HCT116 (cell line): ENCODE measurements at regions not wholly inside any gene's neighbourhood (a gene's known extent, or its start where the extent isn't known, plus 50 kb on each side); places are given as distances from the start of the nearest gene placed in this dataset.

Experiments used
- ATAC-seq: fragments of 200-7000 bp; cut with Tn5 transposase; 2 replicates; pipeline ENCODE4 v1.9.1; 2020; ENCODE audit warnings: mild to moderate bottlenecking, moderate library complexity
- BruUV-seq: library from RNA; stranded (reverse); fragments of 400-500 nt; replicated peaks from 2 replicates; lab custom pipeline; 2021; lab: Mats Ljungman, UMichigan
- CTCF ChIA-PET: fragments of 300-600 bp; sonication (Branson Sonifier 250); formaldehyde crosslinking; loops from one replicate; lab custom pipeline; 2021; ENCODE audit warnings: antibody characterized with exemption; lab: Charles Lee
- POLR2A ChIA-PET: fragments of 300-600, 350-600 bp; sonication (Branson Sonifier 250); formaldehyde crosslinking; loops from one replicate; lab custom pipeline; 2021; ENCODE audit warnings: antibody characterized with exemption; lab: Charles Lee
- RAD21 ChIA-PET, 2 experiments: fragments of 300-600 bp; sonication (Branson Sonifier 250); formaldehyde crosslinking; loops; one replicate each; lab custom pipeline; 2023; ENCODE audit warnings: low total read pairs in 2 of 2; ENCODE audit not compliant: uncharacterized antibody in 2 of 2, unreplicated experiment in 2 of 2, low non-redundant PET in 1 of 2; lab: Charles Lee
- DNase-seq: peaks from one replicate; pipeline ENCODE4 v3.0.0-alpha.2; 2010; ENCODE audit warnings: low read depth, low spot score
- H2AFZ ChIP-seq: fragments of 200-600 bp; shearing (Covaris generic), sonication (generic); 2 replicates; pipeline ENCODE4 v1.6.1; 2017; ENCODE audit warnings: low read depth, mixed run types, mixed read lengths, antibody characterized with exemption, low read length; ENCODE audit not compliant: poor library complexity, severe bottlenecking
- H3K27ac ChIP-seq: 2 replicates; pipeline ENCODE4 v1.5.1; 2012; ENCODE audit warnings: low read depth, low read length
- H3K27me3 ChIP-seq: fragments of 200-600 bp; sonication (generic); 2 replicates; pipeline ENCODE4 v1.6.1; 2016; ENCODE audit warnings: mixed run types, low read length, mixed read lengths; ENCODE audit not compliant: insufficient read depth
- H3K36me3 ChIP-seq, 2 experiments: fragments of 200-500 bp in 1 of 2; fragments of 200-600 bp in 1 of 2; sonication (Bioruptor generic) in 1 of 2; sonication (generic) in 1 of 2; 2 replicates each; pipeline versions ENCODE4 v1.5.1 to v1.6.1; 2014 to 2016; ENCODE audit warnings: low read length in 2 of 2, inconsistent platforms in 1 of 2, mixed read lengths in 1 of 2, mixed run types in 1 of 2; ENCODE audit not compliant: insufficient read depth in 2 of 2, control insufficient read depth in 1 of 2
- H3K4me1 ChIP-seq, 2 experiments: fragments of 200-600 bp in 1 of 2; sonication (generic) in 1 of 2; 2 replicates each; pipeline versions ENCODE4 v1.5.1 to v1.6.1; 2012 to 2017; ENCODE audit warnings: low read length in 2 of 2, inconsistent platforms in 1 of 2, mild to moderate bottlenecking in 1 of 2, mixed read lengths in 1 of 2, mixed run types in 1 of 2, moderate library complexity in 1 of 2; ENCODE audit not compliant: insufficient read depth in 2 of 2, control insufficient read depth in 1 of 2
- H3K4me2 ChIP-seq: fragments of 200-600 bp; sonication (generic); 2 replicates; pipeline ENCODE4 v1.6.1; 2017; ENCODE audit warnings: mixed run types, low read length, mixed read lengths
- H3K4me3 ChIP-seq, 2 experiments: fragments of 200-600 bp in 1 of 2; sonication (generic) in 1 of 2; replicated peaks in 1 of 2; 2 replicates each; pipeline ENCODE4 v1.5.1; 2011 to 2016; ENCODE audit warnings: low read length in 2 of 2, control low read depth in 1 of 2, low read depth in 1 of 2, mild to moderate bottlenecking in 1 of 2, mixed read lengths in 1 of 2, mixed run types in 1 of 2
- H3K79me2 ChIP-seq: fragments of 200-600 bp; sonication (generic); 2 replicates; pipeline ENCODE4 v1.6.1; 2017; ENCODE audit warnings: mild to moderate bottlenecking, mixed run types, low read length, moderate library complexity, mixed read lengths; ENCODE audit not compliant: insufficient read depth
- H3K9ac ChIP-seq: fragments of 200-600 bp; sonication (generic); 2 replicates; pipeline ENCODE4 v1.6.1; 2016; ENCODE audit warnings: low read length, mixed read lengths
- H3K9me2 ChIP-seq: fragments of 200-600 bp; sonication (generic), shearing (Covaris generic); 2 replicates; pipeline ENCODE4 v1.6.1; 2017; ENCODE audit warnings: mixed run types, mild to moderate bottlenecking, moderate library complexity; ENCODE audit not compliant: insufficient read depth
- H3K9me3 ChIP-seq, 2 experiments: fragments of 200-500 bp in 1 of 2; fragments of 200-600 bp in 1 of 2; sonication (Bioruptor generic) in 1 of 2; sonication (generic) in 1 of 2; 2 replicates each; pipeline ENCODE4 v1.6.1; 2014 to 2017; ENCODE audit warnings: low read length in 2 of 2, mixed read lengths in 2 of 2, inconsistent platforms in 1 of 2, low read depth in 1 of 2, mild to moderate bottlenecking in 1 of 2, mixed run types in 1 of 2, moderate library complexity in 1 of 2; ENCODE audit not compliant: control insufficient read depth in 1 of 2, insufficient read depth in 1 of 2
- H4K20me1 ChIP-seq: fragments of 200-600 bp; sonication (generic), shearing (Covaris generic); 2 replicates; pipeline ENCODE4 v1.6.1; 2017; ENCODE audit warnings: mixed run types, mild to moderate bottlenecking, moderate library complexity; ENCODE audit not compliant: insufficient read depth
- CBX3 ChIP-seq: IDR thresholded peaks from 2 replicates; pipeline ENCODE4 v1.6.1; 2012; ENCODE audit warnings: low read depth
- CEBPB ChIP-seq: IDR thresholded peaks from 2 replicates; pipeline ENCODE4 v1.6.1; 2012; ENCODE audit warnings: low read depth
- EZH2 ChIP-seq: fragments of 200-600 bp; sonication (generic); IDR thresholded peaks from 2 replicates; pipeline ENCODE4 v1.6.1; 2017; ENCODE audit warnings: antibody characterized with exemption, mixed run types
- JUND ChIP-seq: IDR thresholded peaks from 2 replicates; pipeline ENCODE4 v1.6.1; 2012
- POLR2A ChIP-seq: IDR thresholded peaks from 2 replicates; pipeline ENCODE4 v1.7.0; 2011; ENCODE audit warnings: borderline replicate concordance; ENCODE audit not compliant: insufficient read depth, insufficient read length; ENCODE audit errors: extremely low read depth
- RAD21 ChIP-seq: IDR thresholded peaks from 2 replicates; pipeline ENCODE4 v1.6.1; 2012; ENCODE audit warnings: low read depth, mild to moderate bottlenecking
- SP1 ChIP-seq: IDR thresholded peaks from 2 replicates; pipeline ENCODE4 v1.6.1; 2012; ENCODE audit warnings: low read depth
- SRF ChIP-seq: IDR thresholded peaks from 2 replicates; pipeline ENCODE4 v1.6.1; 2012; ENCODE audit warnings: low read depth
- TCF7L2 ChIP-seq: IDR thresholded peaks from 2 replicates; pipeline ENCODE4 v1.7.0; 2011; ENCODE audit warnings: borderline replicate concordance, inconsistent platforms; ENCODE audit not compliant: insufficient read depth, insufficient read length; ENCODE audit errors: extremely low read depth
- ZFX ChIP-seq: fragments of 450-650 bp; IDR thresholded peaks from 2 replicates; pipeline ENCODE4 v1.6.1; 2017
- intact Hi-C: fragments of 100-400 bp; cut with micrococcal nuclease; formaldehyde crosslinking; loops from 2 replicates; pipeline ENCODE4 v1.10.0; 2022

DNA sequence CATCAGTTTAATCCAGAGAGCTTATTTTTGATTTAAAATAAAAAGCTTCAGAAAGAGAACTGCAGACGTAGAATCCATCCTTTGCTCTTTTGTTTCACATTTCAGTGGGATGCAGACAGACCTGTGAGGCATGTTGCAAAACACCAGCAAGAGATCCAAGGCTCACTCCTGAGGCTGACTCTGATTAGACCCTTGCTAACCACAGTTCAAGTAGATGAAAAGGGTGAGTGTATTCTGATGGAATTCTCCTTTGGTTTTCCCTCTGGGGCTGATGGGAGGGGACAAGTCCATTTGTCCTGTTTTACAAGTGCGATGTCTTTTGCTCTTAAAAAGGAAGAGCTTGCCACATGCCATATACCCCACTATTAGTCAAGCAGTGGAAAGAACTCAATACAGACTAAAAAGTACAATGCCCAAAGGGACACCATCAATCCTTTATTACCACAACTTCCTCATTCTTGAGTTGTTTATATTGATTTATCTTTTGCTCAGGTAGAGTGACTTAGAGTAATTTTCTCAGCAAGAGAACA lies 772.7 kb downstream of the MAFB start:
- H3K4me1 ChIP-seq, result no peaks in the 10 kb centered on the region
- no peak for DNase-seq
- H3K4me3 ChIP-seq, result no peak overlapping the region
- H3K27ac ChIP-seq, result no peak overlapping the region
- ATAC-seq, result no peak
- H3K9me3 ChIP-seq, result peaks cover 0 to 6% of the 10 kb centered on the region in 2 experiments; a peak in 2 of 4 replicates
- ChIA-PET RAD21 (no interaction called here), POLR2A (no interaction called here), CTCF (no interaction called here)
- intact Hi-C loops, result no loop called here
- H3K9ac ChIP-seq, result no peak overlapping the region
- no peak for TF ChIP-seq ZFX
- no TSS peak for BruUV-seq
- no peaks in the 10 kb centered on the region for H4K20me1 ChIP-seq
- H3K4me2 ChIP-seq, result no peak overlapping the region
- no peaks in the 10 kb centered on the region for H3K79me2 ChIP-seq
- no peak overlapping the region for H2AFZ ChIP-seq
- no peaks in the 10 kb centered on the region for H3K9me2 ChIP-seq
- H3K27me3 ChIP-seq, result no peaks in the 10 kb centered on the region
- no peaks in the 10 kb centered on the region for H3K36me3 ChIP-seq

DNA sequence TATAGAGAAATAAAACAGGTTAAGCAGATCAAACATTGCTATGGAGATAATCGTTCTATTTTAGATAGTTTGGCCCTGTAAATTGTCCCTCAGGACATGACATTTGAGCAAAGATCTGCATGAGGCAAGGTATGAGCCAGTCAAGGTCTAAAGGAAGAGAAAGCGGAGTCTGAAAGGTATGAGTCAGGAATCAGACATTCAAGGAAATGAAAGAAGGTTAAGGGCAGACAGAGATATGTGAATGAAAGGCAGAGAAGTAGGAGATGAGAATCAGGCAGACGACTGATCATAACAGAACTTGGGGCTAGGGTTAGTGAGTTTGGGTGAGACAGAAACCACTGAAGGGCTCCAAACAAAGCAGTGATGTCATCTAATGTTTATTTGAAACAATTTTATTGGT lies 775.8 kb downstream of the MAFB start:
- no TSS peak for BruUV-seq
- ATAC-seq, result no peak
- TF ChIP-seq RAD21 (no peak), SRF (no peak), TCF7L2 (no peak), CBX3 (no peak), JUND (no peak), SP1 (no peak), CEBPB (no peak), EZH2 (no peak), POLR2A (no peak)
- H3K27ac ChIP-seq, result no peak overlapping the region
- peaks cover 0 to 15% of the 10 kb centered on the region in 2 experiments; a peak in 2 of 4 replicates for H3K9me3 ChIP-seq
- POLR2A ChIA-PET, result no interaction called here
- intact Hi-C loops, result no loop called here
- no peak overlapping the region for H2AFZ ChIP-seq
- RAD21 ChIA-PET, result no interaction called here
- no peak overlapping the region for H3K4me3 ChIP-seq
- no peak for DNase-seq
- no peaks in the 10 kb centered on the region for H3K79me2 ChIP-seq
- H4K20me1 ChIP-seq, result no peaks in the 10 kb centered on the region
- H3K4me2 ChIP-seq, result no peak overlapping the region
- no peaks in the 10 kb centered on the region for H3K4me1 ChIP-seq
- H3K36me3 ChIP-seq, result no peaks in the 10 kb centered on the region
- CTCF ChIA-PET, result no interaction called here
- H3K27me3 ChIP-seq, result no peaks in the 10 kb centered on the region
- no peaks in the 10 kb centered on the region for H3K9me2 ChIP-seq
- H3K9ac ChIP-seq, result no peak overlapping the region
